HG03175 (cell line): ENCODE measurements at regions not wholly inside any gene's neighbourhood (a gene's known extent, or its start where the extent isn't known, plus 50 kb on each side); places are given as distances from the start of the nearest gene placed in this dataset.
A peak's percentile ranks its signal among the peaks of the same experiment; 100 is the strongest.
"Not testable (repeated sequence)": the region's sequence is repeated elsewhere in the genome, so short reads cannot be mapped to it uniquely, and the experiment has no call there.

Experiments used
- ATAC-seq: cut with Tn5 transposase; IDR thresholded peaks from one replicate; pipeline ENCODE4 v1.9.1; 2021; ENCODE audit warnings: mild to moderate bottlenecking, moderate library complexity; ENCODE audit not compliant: unreplicated experiment

GRCh38 chrX:54615109-54615508 lies 85.1 kb downstream of the GNL3L start:
- ATAC-seq, result no peak

- no peak for ATAC-seq
These were observed 103.6 kb downstream of the GNL3L start for GRCh38 chrX:54633641-54634040.

- no peak for ATAC-seq
These were observed 109.0 kb downstream of the GNL3L start for GRCh38 chrX:54639018-54639345.

- peak; percentile 92 for ATAC-seq
These were observed 109.5 kb downstream of the GNL3L start for GRCh38 chrX:54639346-54640102.

- no peak for ATAC-seq
These were observed 110.2 kb downstream of the GNL3L start for GRCh38 chrX:54640103-54640690.

- no peak for ATAC-seq
These were observed 110.7 kb downstream of the GNL3L start for GRCh38 chrX:54640736-54641135.

GRCh38 chrX:54641530-54641929 lies 111.5 kb downstream of the GNL3L start:
- ATAC-seq, result no peak

- not testable (repeated sequence) for ATAC-seq
These were observed 117.6 kb downstream of the GNL3L start for GRCh38 chrX:54647607-54648006.

GRCh38 chrX:54659547-54659946 lies 129.5 kb downstream of the GNL3L start:
- no peak for ATAC-seq

- ATAC-seq, result no peak
These were observed 122.3 kb downstream of the ITIH6 start for GRCh38 chrX:54675762-54676161.

GRCh38 chrX:54695231-54695630 lies 102.8 kb downstream of the ITIH6 start:
- ATAC-seq, result no peak

- peak; percentile 100 for ATAC-seq
These were observed 102.1 kb downstream of the ITIH6 start for GRCh38 chrX:54695816-54696487.
